ENCODE measurements at regions not wholly inside any gene's neighbourhood (a gene's known extent, or its start where the extent isn't known, plus 50 kb on each side); places are given as distances from the start of the nearest gene placed in this dataset.

GRCh38 chr1:69103213-69103612, 464.5 kb upstream of the LRRC7 start:
- no peak for TF ChIP-seq GATA2 (IDR thresholded peaks at IDR 0.05; ENCODE audit: low read depth, low read length)
- no peak for TF ChIP-seq GATA3 (IDR thresholded peaks at IDR 0.05; ENCODE audit: low read depth, low read length)
